ENCODE measurements at regions not wholly inside any gene's neighbourhood (a gene's known extent, or its start where the extent isn't known, plus 50 kb on each side); places are given as distances from the start of the nearest gene placed in this dataset.

GRCh38 chr20:52913650-52914387, 58.3 kb upstream of the TSHZ2 start:
- TF ChIP-seq CTCF (IDR thresholded peaks at IDR 0.05; ENCODE audit: borderline replicate concordance, extremely low read depth, low read length, poor library complexity, severe bottlenecking) = no peak
- no peak for TF ChIP-seq EZH2 (IDR thresholded peaks at IDR 0.05; ENCODE audit: borderline replicate concordance, low read depth, low read length, severe bottlenecking)
- no peaks in the 10 kb centered on the region for H3K36me3 ChIP-seq (ENCODE audit: insufficient read depth, low read length)
- no peak overlapping the region for H2AFZ ChIP-seq (ENCODE audit: low read depth, low read length)
- no peak overlapping the region for H3K27ac ChIP-seq (ENCODE audit: low read length)
- no peaks in the 10 kb centered on the region for H4K20me1 ChIP-seq (ENCODE audit: insufficient read depth, low read length)
- no peaks in the 10 kb centered on the region for H3K9me3 ChIP-seq (ENCODE audit: insufficient read depth, low read length, severe bottlenecking)
- H3K79me2 ChIP-seq (ENCODE audit: insufficient read depth, low read length) = no peaks in the 10 kb centered on the region
- H3K4me3 ChIP-seq (ENCODE audit: low read depth in 1 of 2, low read length in 2 of 2) = no peak overlapping the region
- no peak overlapping the region for H3K4me2 ChIP-seq (ENCODE audit: insufficient read depth, low read length)
- no peaks in the 10 kb centered on the region for H3K4me1 ChIP-seq (ENCODE audit: insufficient read depth, low read length)
- no peak for ATAC-seq (ENCODE audit: insufficient read depth, low read depth)
- peaks cover 2% of the 10 kb centered on the region for H3K27me3 ChIP-seq (ENCODE audit: insufficient read depth, low read length, poor library complexity)
- no peak overlapping the region for H3K9ac ChIP-seq (ENCODE audit: low read depth, low read length)
- no peak for DNase-seq

GRCh38 chr20:52905241-52905994, 66.7 kb upstream of the TSHZ2 start:
- Histone ChIP-seq H3K4me3 (ENCODE audit: low read depth in 1 of 2, low read length in 2 of 2) (no peak overlapping the region), H4K20me1 (ENCODE audit: insufficient read depth, low read length) (no peaks in the 10 kb centered on the region), H2AFZ (ENCODE audit: low read depth, low read length) (no peak overlapping the region), H3K27ac (ENCODE audit: low read length) (no peak overlapping the region), H3K4me1 (ENCODE audit: insufficient read depth, low read length) (no peaks in the 10 kb centered on the region), H3K9me3 (ENCODE audit: insufficient read depth, low read length, severe bottlenecking) (no peaks in the 10 kb centered on the region), H3K9ac (ENCODE audit: low read depth, low read length) (no peak overlapping the region), H3K79me2 (ENCODE audit: insufficient read depth, low read length) (no peaks in the 10 kb centered on the region), H3K36me3 (ENCODE audit: insufficient read depth, low read length) (no peaks in the 10 kb centered on the region), H3K4me2 (ENCODE audit: insufficient read depth, low read length) (no peak overlapping the region), H3K27me3 (ENCODE audit: insufficient read depth, low read length, poor library complexity) (peaks cover 23% of the 10 kb centered on the region)
- no peak for DNase-seq
- no peak for TF ChIP-seq CTCF (IDR thresholded peaks at IDR 0.05; ENCODE audit: borderline replicate concordance, extremely low read depth, low read length, poor library complexity, severe bottlenecking)
- no peak for TF ChIP-seq EZH2 (IDR thresholded peaks at IDR 0.05; ENCODE audit: borderline replicate concordance, low read depth, low read length, severe bottlenecking)
- ATAC-seq (ENCODE audit: insufficient read depth, low read depth) = no peak

- H3K9me3 ChIP-seq (ENCODE audit: insufficient read depth, low read length, severe bottlenecking) = no peaks in the 10 kb centered on the region
- no peak overlapping the region for H2AFZ ChIP-seq (ENCODE audit: low read depth, low read length)
- no peak overlapping the region for H3K9ac ChIP-seq (ENCODE audit: low read depth, low read length)
- no peak for DNase-seq
- H3K79me2 ChIP-seq (ENCODE audit: insufficient read depth, low read length) = no peaks in the 10 kb centered on the region
- TF ChIP-seq CTCF (IDR thresholded peaks at IDR 0.05; ENCODE audit: borderline replicate concordance, extremely low read depth, low read length, poor library complexity, severe bottlenecking) (no peak), EZH2 (IDR thresholded peaks at IDR 0.05; ENCODE audit: borderline replicate concordance, low read depth, low read length, severe bottlenecking) (no peak)
- no peak overlapping the region for H3K27ac ChIP-seq (ENCODE audit: low read length)
- H4K20me1 ChIP-seq (ENCODE audit: insufficient read depth, low read length) = no peaks in the 10 kb centered on the region
- H3K4me2 ChIP-seq (ENCODE audit: insufficient read depth, low read length) = no peak overlapping the region
- peaks cover 27% of the 10 kb centered on the region for H3K27me3 ChIP-seq (ENCODE audit: insufficient read depth, low read length, poor library complexity)
- H3K36me3 ChIP-seq (ENCODE audit: insufficient read depth, low read length) = no peaks in the 10 kb centered on the region
- H3K4me1 ChIP-seq (ENCODE audit: insufficient read depth, low read length) = no peaks in the 10 kb centered on the region
- no peak overlapping the region for H3K4me3 ChIP-seq (ENCODE audit: low read depth in 1 of 2, low read length in 2 of 2)
- ATAC-seq (ENCODE audit: insufficient read depth, low read depth) = no peak
Measured at GRCh38 chr20:52904837-52905236, 67.3 kb upstream of the TSHZ2 start.
